HG03460 (cell line): ENCODE measurements at regions not wholly inside any gene's neighbourhood (a gene's known extent, or its start where the extent isn't known, plus 50 kb on each side); places are given as distances from the start of the nearest gene placed in this dataset.
"Not testable (repeated sequence)": the region's sequence is repeated elsewhere in the genome, so short reads cannot be mapped to it uniquely, and the experiment has no call there.

Experiments used
- ATAC-seq: cut with Tn5 transposase; IDR thresholded peaks from one replicate; pipeline ENCODE4 v1.9.1; 2021; ENCODE audit not compliant: unreplicated experiment

- no peak for ATAC-seq
Measured at GRCh38 chr4:60259781-60260180, 940.3 kb upstream of the ADGRL3 start.

GRCh38 chr4:60266505-60266904 lies 933.6 kb upstream of the ADGRL3 start:
- no peak for ATAC-seq

GRCh38 chr4:60296386-60296785 lies 903.7 kb upstream of the ADGRL3 start:
- no peak for ATAC-seq

- ATAC-seq: no peak
Measured at GRCh38 chr4:60313611-60314178, 886.4 kb upstream of the ADGRL3 start.

- ATAC-seq: no peak
Measured at GRCh38 chr4:60314416-60314815, 885.7 kb upstream of the ADGRL3 start.

GRCh38 chr4:60315586-60315985 lies 884.5 kb upstream of the ADGRL3 start:
- ATAC-seq: no peak

- ATAC-seq: no peak
Measured at GRCh38 chr4:60326735-60327134, 873.4 kb upstream of the ADGRL3 start.

GRCh38 chr4:60327651-60328050 lies 872.5 kb upstream of the ADGRL3 start:
- ATAC-seq: no peak

- ATAC-seq: no peak
Measured at GRCh38 chr4:60344908-60345307, 855.2 kb upstream of the ADGRL3 start.

GRCh38 chr4:60345392-60345791 lies 854.7 kb upstream of the ADGRL3 start:
- ATAC-seq: no peak

- ATAC-seq: no peak
Measured at GRCh38 chr4:60359746-60360367, 840.3 kb upstream of the ADGRL3 start.

GRCh38 chr4:60365176-60365575 lies 835.0 kb upstream of the ADGRL3 start:
- ATAC-seq: no peak

GRCh38 chr4:60366661-60367060 lies 833.5 kb upstream of the ADGRL3 start:
- ATAC-seq: no peak

GRCh38 chr4:60368986-60369385 lies 831.1 kb upstream of the ADGRL3 start:
- no peak for ATAC-seq

- ATAC-seq: no peak
Measured at GRCh38 chr4:60378010-60378409, 822.1 kb upstream of the ADGRL3 start.

GRCh38 chr4:60384516-60384915 lies 815.6 kb upstream of the ADGRL3 start:
- no peak for ATAC-seq

- no peak for ATAC-seq
Measured at GRCh38 chr4:60389633-60390032, 810.5 kb upstream of the ADGRL3 start.

GRCh38 chr4:60396341-60397049 lies 803.6 kb upstream of the ADGRL3 start:
- no peak for ATAC-seq

GRCh38 chr4:60400593-60400992 lies 799.5 kb upstream of the ADGRL3 start:
- ATAC-seq: no peak

- no peak for ATAC-seq
Measured at GRCh38 chr4:60404027-60404426, 796.1 kb upstream of the ADGRL3 start.

- ATAC-seq: no peak
Measured at GRCh38 chr4:60422439-60422838, 777.7 kb upstream of the ADGRL3 start.

GRCh38 chr4:60423573-60424184 lies 776.4 kb upstream of the ADGRL3 start:
- ATAC-seq: not testable (repeated sequence)
